Panc1 (cell line): ENCODE measurements at regions not wholly inside any gene's neighbourhood (a gene's known extent, or its start where the extent isn't known, plus 50 kb on each side); places are given as distances from the start of the nearest gene placed in this dataset.

Source experiments
- ATAC-seq: fragments of 200-7000 bp; cut with Tn5 transposase; 2 replicates; pipeline ENCODE4 v1.9.1; 2020; ENCODE audit warnings: mild to moderate bottlenecking, moderate library complexity
- BruUV-seq: library from RNA; stranded (reverse); fragments of 400-500 nt; replicated peaks from 2 replicates; lab custom pipeline; 2021; lab: Mats Ljungman, UMichigan
- CTCF ChIA-PET: fragments of 300-600 bp; sonication (Branson Sonifier 250); formaldehyde crosslinking; loops from one replicate; lab custom pipeline; 2022; ENCODE audit warnings: antibody characterized with exemption; lab: Charles Lee
- POLR2A ChIA-PET: fragments of 300-600 bp; sonication (Branson Sonifier 250); formaldehyde crosslinking; loops from one replicate; lab custom pipeline; 2022; ENCODE audit warnings: antibody characterized with exemption; lab: Charles Lee
- DNase-seq: peaks from one replicate; pipeline ENCODE4 v3.0.0-alpha.2; 2010; ENCODE audit warnings: low read depth, low spot score
- H3K27ac ChIP-seq: 2 replicates; pipeline ENCODE4 v1.5.1; 2011; ENCODE audit warnings: mild to moderate bottlenecking, low read length, inconsistent platforms
- H3K27me3 ChIP-seq: fragments of 200-500 bp; sonication (Bioruptor generic); 2 replicates; pipeline ENCODE4 v1.6.0; 2014; ENCODE audit warnings: low read length, inconsistent platforms; ENCODE audit not compliant: control insufficient read depth, insufficient read depth
- H3K36me3 ChIP-seq: fragments of 200-500 bp; sonication (Bioruptor generic); 2 replicates; pipeline ENCODE4 v1.5.1; 2014; ENCODE audit warnings: inconsistent platforms, mild to moderate bottlenecking, low read length, moderate library complexity; ENCODE audit not compliant: control insufficient read depth, insufficient read depth
- H3K4me1 ChIP-seq: 2 replicates; pipeline ENCODE4 v1.5.1; 2011; ENCODE audit warnings: inconsistent platforms, mild to moderate bottlenecking, low read length, moderate library complexity; ENCODE audit not compliant: control insufficient read depth, insufficient read depth
- H3K4me3 ChIP-seq, 2 experiments: 2 replicates each; pipeline ENCODE4 v1.5.1; 2011 to 2012; ENCODE audit warnings: low read depth in 2 of 2, low read length in 2 of 2, mild to moderate bottlenecking in 2 of 2, inconsistent platforms in 1 of 2, moderate library complexity in 1 of 2
- H3K9me3 ChIP-seq: fragments of 200-500 bp; sonication (Bioruptor generic); 2 replicates; pipeline ENCODE4 v1.5.1; 2014; ENCODE audit warnings: low read depth, mild to moderate bottlenecking, inconsistent platforms, low read length, moderate library complexity; ENCODE audit not compliant: control insufficient read depth, insufficient read depth
- POLR2AphosphoS5 ChIP-seq: IDR thresholded peaks from 2 replicates; pipeline ENCODE4 v1.6.1; 2012; ENCODE audit warnings: mild to moderate bottlenecking, low read depth, low read length, moderate library complexity
- REST ChIP-seq, 2 experiments: IDR thresholded peaks; 2 replicates each; pipeline ENCODE4 v1.6.1; 2011 to 2012; ENCODE audit warnings: low read depth in 2 of 2, control low read depth in 1 of 2, low read length in 1 of 2, mild to moderate bottlenecking in 1 of 2, moderate library complexity in 1 of 2; ENCODE audit not compliant: insufficient read depth in 1 of 2
- SIN3A ChIP-seq: IDR thresholded peaks from 2 replicates; pipeline ENCODE4 v1.6.1; 2012; ENCODE audit warnings: low read depth, mild to moderate bottlenecking, low read length, moderate library complexity, borderline replicate concordance; ENCODE audit not compliant: insufficient read depth
- TCF7L2 ChIP-seq: IDR thresholded peaks from 2 replicates; pipeline ENCODE4 v1.6.1; 2011; ENCODE audit warnings: mild to moderate bottlenecking, low read depth, low read length, inconsistent platforms
- in situ Hi-C: cut with HindIII; loops from 2 replicates; pipeline ENCODE4 v1.10.0; 2016; ENCODE audit warnings: low sequenced_read_pairs, low pct_unique_long_range_greater_than_20kb
- intact Hi-C: fragments of 100-400 bp; cut with micrococcal nuclease; formaldehyde crosslinking; loops from one replicate; pipeline ENCODE4 v1.10.0; 2022; ENCODE audit not compliant: unreplicated experiment
- TF ChIP-seq, protein P1 (sequence below): fragments of 450-650 bp; IDR thresholded peaks from 2 replicates; pipeline ENCODE4 v1.5.1; 2017; ENCODE audit warnings: mild to moderate bottlenecking

DNA sequence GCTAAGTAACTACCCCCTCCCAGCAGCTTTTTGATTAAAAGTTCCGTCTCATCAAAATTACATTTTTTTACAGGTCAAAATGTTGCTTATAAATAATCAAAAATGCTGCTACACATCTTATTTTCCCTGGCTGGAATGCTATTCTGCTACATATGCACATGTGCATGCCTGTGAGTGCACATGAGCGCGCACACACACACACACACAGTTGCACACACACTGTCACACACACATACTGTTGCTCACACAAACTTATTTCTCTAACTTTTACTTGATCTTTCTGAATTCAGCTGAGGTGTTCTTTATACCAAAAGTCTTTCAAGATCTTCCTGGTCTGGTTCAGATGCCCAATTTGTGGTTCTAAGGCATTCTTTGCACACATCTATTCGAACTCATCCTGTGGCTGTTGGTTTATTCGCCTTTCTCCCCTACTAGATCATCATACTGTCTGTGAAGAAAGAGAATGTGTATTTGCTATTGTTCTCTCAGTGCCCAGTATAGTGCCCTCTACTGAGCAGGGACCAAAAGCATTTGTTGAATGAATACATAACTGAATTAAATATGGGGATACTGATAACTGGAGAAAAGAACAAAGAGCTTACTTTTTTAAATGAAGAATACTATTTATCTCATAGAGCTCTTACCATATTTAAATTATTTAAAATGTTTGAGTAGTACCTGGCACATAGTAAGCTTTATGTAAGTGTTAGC, 68.1 kb upstream of the CCDC179 start:
- H3K4me1 ChIP-seq, result no peaks in the 10 kb centered on the region
- ATAC-seq, result no peak
- no TSS peak for BruUV-seq
- POLR2A ChIA-PET, result no interaction called here
- TF ChIP-seq REST (IDR thresholded peaks at IDR 0.05; ENCODE audit: insufficient read depth in 1 of 2, low read depth in 2 of 2, low read length in 1 of 2), result no peak
- TF ChIP-seq, protein P1, sequence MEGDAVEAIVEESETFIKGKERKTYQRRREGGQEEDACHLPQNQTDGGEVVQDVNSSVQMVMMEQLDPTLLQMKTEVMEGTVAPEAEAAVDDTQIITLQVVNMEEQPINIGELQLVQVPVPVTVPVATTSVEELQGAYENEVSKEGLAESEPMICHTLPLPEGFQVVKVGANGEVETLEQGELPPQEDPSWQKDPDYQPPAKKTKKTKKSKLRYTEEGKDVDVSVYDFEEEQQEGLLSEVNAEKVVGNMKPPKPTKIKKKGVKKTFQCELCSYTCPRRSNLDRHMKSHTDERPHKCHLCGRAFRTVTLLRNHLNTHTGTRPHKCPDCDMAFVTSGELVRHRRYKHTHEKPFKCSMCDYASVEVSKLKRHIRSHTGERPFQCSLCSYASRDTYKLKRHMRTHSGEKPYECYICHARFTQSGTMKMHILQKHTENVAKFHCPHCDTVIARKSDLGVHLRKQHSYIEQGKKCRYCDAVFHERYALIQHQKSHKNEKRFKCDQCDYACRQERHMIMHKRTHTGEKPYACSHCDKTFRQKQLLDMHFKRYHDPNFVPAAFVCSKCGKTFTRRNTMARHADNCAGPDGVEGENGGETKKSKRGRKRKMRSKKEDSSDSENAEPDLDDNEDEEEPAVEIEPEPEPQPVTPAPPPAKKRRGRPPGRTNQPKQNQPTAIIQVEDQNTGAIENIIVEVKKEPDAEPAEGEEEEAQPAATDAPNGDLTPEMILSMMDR, result peak; percentile 18; the same call in 1 of the 2 replicates
- no peak overlapping the region for H3K27ac ChIP-seq
- no peak for DNase-seq
- intact Hi-C loops, result no loop called here
- no peaks in the 10 kb centered on the region for H3K36me3 ChIP-seq
- H3K9me3 ChIP-seq, result no peaks in the 10 kb centered on the region
- H3K27me3 ChIP-seq, result no peaks in the 10 kb centered on the region
- in situ Hi-C loops, result no loop called here
- H3K4me3 ChIP-seq, result no peak overlapping the region
- CTCF ChIA-PET, result no interaction called here

DNA sequence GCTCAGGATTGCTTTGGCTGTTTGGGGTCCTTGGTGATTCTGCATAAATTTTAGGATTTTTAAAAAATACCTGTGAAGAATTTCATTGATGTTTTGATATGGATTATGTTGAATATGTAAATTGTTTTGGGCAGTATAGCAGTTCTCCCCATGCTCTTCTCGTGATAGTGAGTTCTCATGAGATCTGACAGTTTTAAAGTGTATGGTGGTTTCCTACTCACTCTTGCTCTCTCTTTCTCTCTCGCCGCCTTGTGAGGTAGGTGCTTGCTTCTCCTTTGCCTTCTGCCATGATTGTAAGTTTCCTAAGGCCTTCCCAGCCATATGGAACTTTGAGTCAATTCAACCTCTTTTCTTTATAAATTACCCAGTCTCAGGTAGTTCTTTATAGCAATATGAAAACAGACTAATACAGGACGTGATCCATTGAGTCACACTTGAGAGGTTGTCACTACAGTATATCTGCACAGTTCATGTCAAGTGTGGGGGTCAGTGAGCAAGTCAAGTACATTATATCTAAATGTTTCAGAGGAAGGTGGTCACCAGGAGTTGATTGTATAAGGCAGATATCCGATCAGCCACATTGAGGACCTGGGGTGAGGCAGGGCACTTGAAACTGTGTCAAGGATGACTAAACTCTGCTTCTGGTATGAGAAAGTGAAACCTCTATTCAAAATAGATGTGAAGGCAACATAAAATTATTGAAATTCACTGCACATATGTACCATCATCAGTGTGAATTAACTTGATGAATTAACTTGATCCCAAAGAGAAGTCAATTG, 70.7 kb upstream of the CCDC179 start:
- Histone ChIP-seq H3K9me3 (no peaks in the 10 kb centered on the region), H3K4me1 (no peaks in the 10 kb centered on the region), H3K4me3 (no peak overlapping the region), H3K27ac (no peak overlapping the region), H3K27me3 (no peaks in the 10 kb centered on the region), H3K36me3 (no peaks in the 10 kb centered on the region)
- in situ Hi-C loops, result no loop called here
- TF ChIP-seq POLR2AphosphoS5 (no peak), SIN3A (no peak), REST (IDR thresholded peaks at IDR 0.05; ENCODE audit: insufficient read depth in 1 of 2, low read depth in 2 of 2, low read length in 1 of 2) (no peak), TCF7L2 (no peak)
- TF ChIP-seq, protein P1, result no peak
- no peak for DNase-seq
- no TSS peak for BruUV-seq
- ATAC-seq, result no peak
- ChIA-PET CTCF (no interaction called here), POLR2A (no interaction called here)
- intact Hi-C loops, result no loop called here
